HUES6 (cell line): ENCODE measurements at regions not wholly inside any gene's neighbourhood (a gene's known extent, or its start where the extent isn't known, plus 50 kb on each side); places are given as distances from the start of the nearest gene placed in this dataset.

Source experiments
- H3K27ac ChIP-seq: 2 replicates; pipeline ENCODE4 v1.7.0; 2013; ENCODE audit warnings: low read depth, mild to moderate bottlenecking, low read length, inconsistent platforms
- H3K27me3 ChIP-seq: 2 replicates; pipeline ENCODE4 v1.6.1; 2013; ENCODE audit warnings: low read length; ENCODE audit not compliant: control insufficient read depth, insufficient read depth
- H3K36me3 ChIP-seq: 2 replicates; pipeline ENCODE4 v1.6.1; 2013; ENCODE audit warnings: low read length; ENCODE audit not compliant: control insufficient read depth, insufficient read depth
- H3K4me1 ChIP-seq: 2 replicates; pipeline ENCODE4 v1.6.1; 2013; ENCODE audit warnings: low read length; ENCODE audit not compliant: control insufficient read depth, insufficient read depth
- H3K4me3 ChIP-seq: 2 replicates; pipeline ENCODE4 v1.5.1; 2013; ENCODE audit warnings: low read depth, low read length
- H3K9ac ChIP-seq: one replicate; pipeline ENCODE4 v1.6.1; 2013; ENCODE audit warnings: mild to moderate bottlenecking, low read length
- H3K9me3 ChIP-seq: 2 replicates; pipeline ENCODE4 v1.6.1; 2013; ENCODE audit warnings: low read depth, low read length; ENCODE audit not compliant: control insufficient read depth, insufficient read depth

- Histone ChIP-seq H3K9me3 (no peaks in the 10 kb centered on the region), H3K36me3 (no peaks in the 10 kb centered on the region), H3K4me3 (no peak overlapping the region), H3K27me3 (no peaks in the 10 kb centered on the region), H3K4me1 (no peaks in the 10 kb centered on the region), H3K27ac (no peak overlapping the region), H3K9ac (no peak overlapping the region)
Measured at GRCh38 chr4:119752936-119753335, 124.3 kb upstream of the PDE5A start.

- no peaks in the 10 kb centered on the region for H3K27me3 ChIP-seq
- H3K9me3 ChIP-seq: no peaks in the 10 kb centered on the region
- no peak overlapping the region for H3K27ac ChIP-seq
- no peaks in the 10 kb centered on the region for H3K4me1 ChIP-seq
- H3K9ac ChIP-seq: no peak overlapping the region
- no peak overlapping the region for H3K4me3 ChIP-seq
- H3K36me3 ChIP-seq: no peaks in the 10 kb centered on the region
Measured at GRCh38 chr4:119750771-119751170, 122.2 kb upstream of the PDE5A start.

- Histone ChIP-seq H3K4me1 (no peaks in the 10 kb centered on the region), H3K36me3 (no peaks in the 10 kb centered on the region), H3K27me3 (no peaks in the 10 kb centered on the region), H3K9ac (no peak overlapping the region), H3K4me3 (no peak overlapping the region), H3K27ac (no peak overlapping the region), H3K9me3 (no peaks in the 10 kb centered on the region)
Measured at GRCh38 chr4:119750048-119750447, 121.4 kb upstream of the PDE5A start.

GRCh38 chr4:119748853-119749252, 120.2 kb upstream of the PDE5A start:
- no peaks in the 10 kb centered on the region for H3K9me3 ChIP-seq
- no peak overlapping the region for H3K4me3 ChIP-seq
- no peaks in the 10 kb centered on the region for H3K27me3 ChIP-seq
- no peaks in the 10 kb centered on the region for H3K36me3 ChIP-seq
- H3K9ac ChIP-seq: no peak overlapping the region
- no peaks in the 10 kb centered on the region for H3K4me1 ChIP-seq
- H3K27ac ChIP-seq: no peak overlapping the region

- H3K9ac ChIP-seq: no peak overlapping the region
- no peaks in the 10 kb centered on the region for H3K27me3 ChIP-seq
- no peaks in the 10 kb centered on the region for H3K36me3 ChIP-seq
- no peak overlapping the region for H3K4me3 ChIP-seq
- no peak overlapping the region for H3K27ac ChIP-seq
- no peaks in the 10 kb centered on the region for H3K9me3 ChIP-seq
- no peaks in the 10 kb centered on the region for H3K4me1 ChIP-seq
Measured at GRCh38 chr4:119746951-119747350, 118.3 kb upstream of the PDE5A start.

GRCh38 chr4:119745351-119745750, 116.7 kb upstream of the PDE5A start:
- Histone ChIP-seq H3K9ac (no peak overlapping the region), H3K9me3 (no peaks in the 10 kb centered on the region), H3K27me3 (no peaks in the 10 kb centered on the region), H3K4me1 (no peaks in the 10 kb centered on the region), H3K27ac (no peak overlapping the region), H3K36me3 (no peaks in the 10 kb centered on the region), H3K4me3 (no peak overlapping the region)

GRCh38 chr4:119744580-119744979, 116.0 kb upstream of the PDE5A start:
- no peaks in the 10 kb centered on the region for H3K27me3 ChIP-seq
- no peaks in the 10 kb centered on the region for H3K4me1 ChIP-seq
- no peaks in the 10 kb centered on the region for H3K9me3 ChIP-seq
- H3K4me3 ChIP-seq: no peak overlapping the region
- no peak overlapping the region for H3K9ac ChIP-seq
- no peaks in the 10 kb centered on the region for H3K36me3 ChIP-seq
- H3K27ac ChIP-seq: no peak overlapping the region

GRCh38 chr4:119743644-119744043, 115.0 kb upstream of the PDE5A start:
- Histone ChIP-seq H3K9me3 (no peaks in the 10 kb centered on the region), H3K27me3 (no peaks in the 10 kb centered on the region), H3K4me1 (no peaks in the 10 kb centered on the region), H3K9ac (no peak overlapping the region), H3K36me3 (no peaks in the 10 kb centered on the region), H3K27ac (no peak overlapping the region), H3K4me3 (no peak overlapping the region)

- Histone ChIP-seq H3K4me3 (no peak overlapping the region), H3K9ac (no peak overlapping the region), H3K36me3 (no peaks in the 10 kb centered on the region), H3K27ac (no peak overlapping the region), H3K4me1 (no peaks in the 10 kb centered on the region), H3K27me3 (no peaks in the 10 kb centered on the region), H3K9me3 (no peaks in the 10 kb centered on the region)
Measured at GRCh38 chr4:119739796-119740195, 111.2 kb upstream of the PDE5A start.

- no peaks in the 10 kb centered on the region for H3K4me1 ChIP-seq
- no peaks in the 10 kb centered on the region for H3K27me3 ChIP-seq
- H3K36me3 ChIP-seq: no peaks in the 10 kb centered on the region
- no peak overlapping the region for H3K4me3 ChIP-seq
- no peak overlapping the region for H3K9ac ChIP-seq
- H3K27ac ChIP-seq: no peak overlapping the region
- H3K9me3 ChIP-seq: no peaks in the 10 kb centered on the region
Measured at GRCh38 chr4:119738901-119739300, 110.3 kb upstream of the PDE5A start.

- H3K4me1 ChIP-seq: 0 out of 2 replicates have a peak, but pooled peaks cover under 1% of the 10 kb centered on the region
- H3K36me3 ChIP-seq: no peaks in the 10 kb centered on the region
- H3K9me3 ChIP-seq: no peaks in the 10 kb centered on the region
- no peaks in the 10 kb centered on the region for H3K27me3 ChIP-seq
- H3K4me3 ChIP-seq: no peak overlapping the region
- no peak overlapping the region for H3K27ac ChIP-seq
- H3K9ac ChIP-seq: no peak overlapping the region
Measured at GRCh38 chr4:119736559-119736958, 108.0 kb upstream of the PDE5A start.

GRCh38 chr4:119735165-119735651, 106.6 kb upstream of the PDE5A start:
- H3K27ac ChIP-seq: no peak overlapping the region
- H3K9me3 ChIP-seq: no peaks in the 10 kb centered on the region
- H3K4me1 ChIP-seq: peaks cover 8% of the 10 kb centered on the region; the same call in 1 of the 2 replicates
- no peak overlapping the region for H3K4me3 ChIP-seq
- no peak overlapping the region for H3K9ac ChIP-seq
- no peaks in the 10 kb centered on the region for H3K36me3 ChIP-seq
- no peaks in the 10 kb centered on the region for H3K27me3 ChIP-seq
